GM06990 (cell line): ENCODE measurements at regions not wholly inside any gene's neighbourhood (a gene's known extent, or its start where the extent isn't known, plus 50 kb on each side); places are given as distances from the start of the nearest gene placed in this dataset.

ENCODE experiments used
- DNase-seq: peaks from one replicate; pipeline ENCODE4 v3.0.0-alpha.2; 2011; ENCODE audit not compliant: insufficient read length; ENCODE audit errors: extremely low read depth
- H3K27me3 ChIP-seq: replicated peaks from 2 replicates; pipeline ENCODE4 v1.6.0; 2011; ENCODE audit warnings: low read length; ENCODE audit not compliant: control insufficient read depth, insufficient read depth
- H3K36me3 ChIP-seq: 2 replicates; pipeline ENCODE4 v1.5.1; 2011; ENCODE audit warnings: low read length; ENCODE audit not compliant: control insufficient read depth, insufficient read depth
- H3K4me3 ChIP-seq: replicated peaks from 2 replicates; pipeline ENCODE4 v1.5.1; 2011; ENCODE audit warnings: low read depth, mild to moderate bottlenecking, control low read depth, low read length
- TF ChIP-seq, protein P1 (sequence below): IDR thresholded peaks from 2 replicates; pipeline ENCODE4 v1.5.1; 2011; ENCODE audit warnings: low read length, control low read depth, mild to moderate bottlenecking, inconsistent platforms; ENCODE audit not compliant: insufficient read depth, poor library complexity, severe bottlenecking

DNA sequence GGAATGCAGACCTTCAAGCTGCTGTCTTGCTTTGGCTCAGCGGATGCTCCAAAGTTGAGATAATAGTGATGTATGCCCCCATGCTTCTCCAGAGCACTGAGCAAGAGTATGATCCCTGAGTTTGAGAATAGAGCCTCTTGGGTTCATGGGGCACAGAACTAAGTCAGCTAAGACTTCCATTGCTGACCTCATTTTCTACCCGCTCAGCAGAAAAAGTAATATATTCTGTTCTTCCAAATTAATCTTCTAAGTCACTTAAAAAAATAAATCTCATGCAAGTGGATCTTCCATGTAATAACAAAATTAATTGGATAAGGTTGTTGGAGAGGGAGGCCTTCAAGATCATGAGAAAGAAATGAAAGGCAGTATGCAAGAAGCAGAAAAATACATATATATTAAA lies 483.9 kb downstream of the DNAH5 start:
- H3K4me3 ChIP-seq, result no peak overlapping the region
- no peak for DNase-seq

DNA sequence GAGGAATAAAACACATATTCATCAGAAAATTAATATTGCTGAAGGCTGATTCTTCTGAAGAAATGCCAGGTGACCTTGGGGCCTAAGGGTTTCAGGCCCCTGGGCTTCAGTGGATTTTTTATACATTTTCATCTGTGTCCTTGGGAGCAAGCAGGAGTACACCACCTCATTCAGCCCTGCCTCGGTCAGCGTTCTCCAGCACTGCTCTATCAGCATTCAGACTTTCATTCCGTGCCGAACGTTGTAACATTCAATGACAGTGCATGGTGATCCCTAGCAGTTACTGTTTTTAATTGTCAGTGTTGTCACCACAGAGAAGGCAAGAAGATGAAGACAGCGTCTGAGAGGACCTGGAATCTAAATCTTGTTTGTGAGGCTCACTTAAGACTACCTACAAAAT lies 490.4 kb downstream of the DNAH5 start:
- TF ChIP-seq, protein P1, sequence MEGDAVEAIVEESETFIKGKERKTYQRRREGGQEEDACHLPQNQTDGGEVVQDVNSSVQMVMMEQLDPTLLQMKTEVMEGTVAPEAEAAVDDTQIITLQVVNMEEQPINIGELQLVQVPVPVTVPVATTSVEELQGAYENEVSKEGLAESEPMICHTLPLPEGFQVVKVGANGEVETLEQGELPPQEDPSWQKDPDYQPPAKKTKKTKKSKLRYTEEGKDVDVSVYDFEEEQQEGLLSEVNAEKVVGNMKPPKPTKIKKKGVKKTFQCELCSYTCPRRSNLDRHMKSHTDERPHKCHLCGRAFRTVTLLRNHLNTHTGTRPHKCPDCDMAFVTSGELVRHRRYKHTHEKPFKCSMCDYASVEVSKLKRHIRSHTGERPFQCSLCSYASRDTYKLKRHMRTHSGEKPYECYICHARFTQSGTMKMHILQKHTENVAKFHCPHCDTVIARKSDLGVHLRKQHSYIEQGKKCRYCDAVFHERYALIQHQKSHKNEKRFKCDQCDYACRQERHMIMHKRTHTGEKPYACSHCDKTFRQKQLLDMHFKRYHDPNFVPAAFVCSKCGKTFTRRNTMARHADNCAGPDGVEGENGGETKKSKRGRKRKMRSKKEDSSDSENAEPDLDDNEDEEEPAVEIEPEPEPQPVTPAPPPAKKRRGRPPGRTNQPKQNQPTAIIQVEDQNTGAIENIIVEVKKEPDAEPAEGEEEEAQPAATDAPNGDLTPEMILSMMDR, result no peak
- no peak overlapping the region for H3K4me3 ChIP-seq
- no peak for DNase-seq
- no peaks in the 10 kb centered on the region for H3K27me3 ChIP-seq
- no peaks in the 10 kb centered on the region for H3K36me3 ChIP-seq

More for the DNA sequence above, 483.9 kb downstream of the DNAH5 start:
- Histone ChIP-seq H3K36me3 (no peaks in the 10 kb centered on the region), H3K27me3 (no peaks in the 10 kb centered on the region)
- TF ChIP-seq, protein P1, result no peak

DNA sequence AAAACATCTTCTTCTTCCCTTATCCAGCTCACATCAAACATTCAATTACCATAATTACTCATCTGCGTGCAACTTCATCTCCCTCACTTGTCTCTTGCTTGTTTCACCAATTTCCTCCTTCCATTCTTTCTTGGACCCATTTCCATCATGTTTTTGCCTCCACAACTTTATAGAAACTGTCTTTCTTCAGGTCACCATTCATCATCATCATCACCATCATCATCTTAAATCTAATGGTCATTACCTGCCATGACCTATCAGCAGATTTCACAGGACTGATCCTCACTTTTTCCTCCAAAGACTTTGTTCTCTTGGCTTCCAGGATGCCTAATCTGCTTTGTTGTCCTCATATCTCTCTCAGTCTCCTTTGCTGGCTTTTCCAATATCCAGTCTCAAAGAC lies 495.6 kb downstream of the DNAH5 start:
- H3K4me3 ChIP-seq, result no peak overlapping the region
- H3K27me3 ChIP-seq, result no peaks in the 10 kb centered on the region
- DNase-seq, result no peak
- TF ChIP-seq, protein P1, result no peak
- no peaks in the 10 kb centered on the region for H3K36me3 ChIP-seq

DNA sequence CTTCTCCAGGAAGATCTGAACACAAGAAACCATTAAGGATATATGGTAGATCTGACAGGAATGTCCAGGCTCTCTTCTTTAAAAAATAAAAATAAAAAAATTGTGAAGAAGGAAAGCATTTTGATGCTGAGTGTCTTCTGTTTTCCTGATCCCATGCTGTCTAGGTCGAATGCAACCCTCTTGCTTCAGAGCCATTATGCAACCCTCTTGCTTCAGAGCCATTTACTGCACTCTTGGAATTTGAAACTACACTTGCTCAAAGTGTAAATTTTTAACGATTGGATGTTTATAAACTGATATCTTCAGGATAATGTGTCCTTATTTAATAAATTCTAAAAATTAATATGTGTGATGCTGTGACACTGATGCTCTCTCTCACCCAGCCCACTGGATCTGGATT lies 505.1 kb downstream of the DNAH5 start:
- no peak for DNase-seq
- Histone ChIP-seq H3K4me3 (no peak overlapping the region), H3K27me3 (no peaks in the 10 kb centered on the region), H3K36me3 (no peaks in the 10 kb centered on the region)
- TF ChIP-seq, protein P1, result no peak

DNA sequence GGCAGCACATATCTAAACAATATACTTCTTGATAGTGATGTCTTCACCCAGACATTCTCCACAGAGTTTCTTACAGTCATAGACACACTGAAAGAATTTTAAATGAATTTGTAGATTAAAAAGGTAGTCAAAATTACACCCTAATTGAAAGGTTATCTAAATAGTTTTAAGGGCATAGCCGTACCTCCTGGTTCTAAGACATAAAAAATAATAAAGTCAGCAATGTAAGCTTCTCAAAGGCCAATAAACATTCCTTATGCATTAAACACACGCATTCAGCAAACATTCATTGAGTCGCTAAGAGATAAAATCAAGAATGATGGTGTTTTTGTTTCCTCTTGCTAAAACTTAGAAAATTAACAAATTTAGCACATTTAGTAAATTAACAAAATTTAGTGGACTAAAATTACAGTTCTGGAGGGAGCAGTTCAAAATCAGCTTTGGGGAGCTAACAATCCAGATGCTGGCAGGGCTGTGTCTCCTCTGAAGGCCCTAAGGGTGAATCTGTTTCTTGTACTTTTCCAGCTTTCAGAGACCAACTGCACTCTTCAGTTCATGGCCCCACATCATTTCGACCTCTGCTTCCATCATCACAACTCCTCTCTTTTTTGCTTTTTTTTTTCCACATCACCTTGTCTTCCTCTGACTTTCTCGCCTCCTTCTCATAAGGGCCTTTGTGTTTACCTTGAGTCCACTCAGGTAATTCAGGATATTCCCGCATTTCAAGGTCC lies 516.5 kb downstream of the DNAH5 start:
- H3K36me3 ChIP-seq, result no peaks in the 10 kb centered on the region
- no peaks in the 10 kb centered on the region for H3K27me3 ChIP-seq
- no peak overlapping the region for H3K4me3 ChIP-seq
- DNase-seq, result no peak
- TF ChIP-seq, protein P1, result no peak
